Osteoblast (primary cell): ENCODE measurements at regions not wholly inside any gene's neighbourhood (a gene's known extent, or its start where the extent isn't known, plus 50 kb on each side); places are given as distances from the start of the nearest gene placed in this dataset.

Source experiments
- DNase-seq: peaks from one replicate; pipeline ENCODE4 v3.0.0; 2011; ENCODE audit warnings: low spot score, mixed read lengths; ENCODE audit not compliant: insufficient read length; ENCODE audit errors: missing footprints
- H2AFZ ChIP-seq: 2 replicates; pipeline ENCODE4 v1.6.0; 2011; ENCODE audit warnings: mild to moderate bottlenecking, low read length
- H3K27ac ChIP-seq: 2 replicates; pipeline ENCODE4 v1.5.1; 2011; ENCODE audit warnings: mild to moderate bottlenecking, low read depth, low read length, moderate library complexity
- H3K27me3 ChIP-seq: 2 replicates; pipeline ENCODE4 v1.6.0; 2012; ENCODE audit warnings: mild to moderate bottlenecking, control low read depth, inconsistent platforms, low read length, moderate library complexity; ENCODE audit not compliant: insufficient read depth
- H3K36me3 ChIP-seq: 2 replicates; pipeline ENCODE4 v1.5.1; 2011; ENCODE audit warnings: mild to moderate bottlenecking, low read length, control low read depth, moderate library complexity; ENCODE audit not compliant: insufficient read depth
- H3K4me1 ChIP-seq: 2 replicates; pipeline ENCODE4 v1.5.1; 2011; ENCODE audit warnings: mild to moderate bottlenecking, low read length, control low read depth, moderate library complexity; ENCODE audit not compliant: insufficient read depth
- H3K4me2 ChIP-seq: 2 replicates; pipeline ENCODE4 v1.6.0; 2011; ENCODE audit warnings: mild to moderate bottlenecking, low read length; ENCODE audit not compliant: insufficient read depth
- H3K4me3 ChIP-seq: fragments of 200-600 bp; sonication (generic); 3 replicates; pipeline ENCODE4 v1.5.1; 2012; ENCODE audit warnings: mild to moderate bottlenecking, low read length, inconsistent platforms; ENCODE audit not compliant: insufficient read depth
- H3K79me2 ChIP-seq: 2 replicates; pipeline ENCODE4 v1.6.0; 2012; ENCODE audit warnings: mild to moderate bottlenecking, low read length, control low read depth, inconsistent platforms; ENCODE audit not compliant: insufficient read depth
- H3K9me3 ChIP-seq: 2 replicates; pipeline ENCODE4 v1.5.1; 2011; ENCODE audit warnings: low read depth, low read length, control low read depth
- H4K20me1 ChIP-seq: 2 replicates; pipeline ENCODE4 v1.6.0; 2012; ENCODE audit warnings: mild to moderate bottlenecking, low read length, control low read depth; ENCODE audit not compliant: insufficient read depth
- CTCF ChIP-seq: IDR thresholded peaks from 2 replicates; pipeline ENCODE4 v1.5.1; 2011; ENCODE audit warnings: mild to moderate bottlenecking, low read depth, low read length, moderate library complexity; ENCODE audit errors: extremely low read depth

GRCh38 chr16:54577651-54578128, 291.1 kb upstream of the IRX3 start:
- Histone ChIP-seq H2AFZ (no peak overlapping the region), H3K4me3 (no peak overlapping the region), H3K79me2 (no peaks in the 10 kb centered on the region), H3K9me3 (no peaks in the 10 kb centered on the region), H3K4me2 (no peak overlapping the region), H3K27me3 (no peaks in the 10 kb centered on the region), H3K4me1 (no peaks in the 10 kb centered on the region), H4K20me1 (no peaks in the 10 kb centered on the region), H3K27ac (no peak overlapping the region), H3K36me3 (no peaks in the 10 kb centered on the region)
- no peak for DNase-seq
- no peak for TF ChIP-seq CTCF

GRCh38 chr16:54576785-54577184, 290.2 kb upstream of the IRX3 start:
- Histone ChIP-seq H2AFZ (no peak overlapping the region), H3K36me3 (no peaks in the 10 kb centered on the region), H3K79me2 (no peaks in the 10 kb centered on the region), H3K4me3 (no peak overlapping the region), H3K27me3 (no peaks in the 10 kb centered on the region), H3K4me1 (no peaks in the 10 kb centered on the region), H3K4me2 (no peak overlapping the region), H3K27ac (no peak overlapping the region), H4K20me1 (no peaks in the 10 kb centered on the region), H3K9me3 (no peaks in the 10 kb centered on the region)
- DNase-seq, result no peak
- no peak for TF ChIP-seq CTCF

- no peaks in the 10 kb centered on the region for H3K36me3 ChIP-seq
- no peak for DNase-seq
- peak overlapping the region; percentile 44 for H3K4me2 ChIP-seq
- H3K9me3 ChIP-seq, result no peaks in the 10 kb centered on the region
- no peak overlapping the region for H3K27ac ChIP-seq
- no peak overlapping the region for H3K4me3 ChIP-seq
- peak overlapping the region; percentile 40 for H2AFZ ChIP-seq
- H3K79me2 ChIP-seq, result no peaks in the 10 kb centered on the region
- no peaks in the 10 kb centered on the region for H3K4me1 ChIP-seq
- no peaks in the 10 kb centered on the region for H4K20me1 ChIP-seq
- TF ChIP-seq CTCF, result no peak
- no peaks in the 10 kb centered on the region for H3K27me3 ChIP-seq
Measured at GRCh38 chr16:54568906-54569807, 282.6 kb upstream of the IRX3 start.

GRCh38 chr16:54564841-54565240, 278.3 kb upstream of the IRX3 start:
- Histone ChIP-seq H4K20me1 (no peaks in the 10 kb centered on the region), H3K4me2 (no peak overlapping the region), H3K79me2 (no peaks in the 10 kb centered on the region), H3K27me3 (no peaks in the 10 kb centered on the region), H3K4me3 (no peak overlapping the region), H3K4me1 (no peaks in the 10 kb centered on the region), H3K9me3 (no peaks in the 10 kb centered on the region), H3K36me3 (no peaks in the 10 kb centered on the region), H2AFZ (no peak overlapping the region), H3K27ac (no peak overlapping the region)
- no peak for TF ChIP-seq CTCF
- no peak for DNase-seq
